IMR-90 (cell line): ENCODE measurements at regions not wholly inside any gene's neighbourhood (a gene's known extent, or its start where the extent isn't known, plus 50 kb on each side); places are given as distances from the start of the nearest gene placed in this dataset.

Experiments used
- ATAC-seq: fragments of 200-7000 bp; cut with Tn5 transposase; 2 replicates; pipeline ENCODE4 v1.9.1; 2020; ENCODE audit warnings: low read depth, mild to moderate bottlenecking, moderate library complexity
- BruUV-seq: library from RNA; stranded (reverse); fragments of 400-500 nt; replicated peaks from 2 replicates; lab custom pipeline; 2021; lab: Mats Ljungman, UMichigan
- CTCF ChIA-PET: fragments of 300-600 bp; formaldehyde crosslinking; extraction: SDS; loops from one replicate; lab custom pipeline; 2021; ENCODE audit warnings: antibody characterized with exemption; lab: Yijun Ruan, JAX
- POLR2A ChIA-PET: fragments of 300-600 bp; sonication (Branson Sonifier 250); formaldehyde crosslinking; loops from one replicate; lab custom pipeline; 2022; ENCODE audit warnings: antibody characterized with exemption; ENCODE audit not compliant: unreplicated experiment; lab: Charles Lee
- DNase-seq: peaks from one replicate; pipeline ENCODE4 v3.0.0; 2013
- H2AFZ ChIP-seq: replicated peaks from 2 replicates; pipeline ENCODE3; 2013; ENCODE audit warnings: low read length, mild to moderate bottlenecking; ENCODE audit not compliant: poor library complexity
- H2AK5ac ChIP-seq: 2 replicates; pipeline ENCODE4 v1.6.1; 2013; ENCODE audit warnings: low read depth, low read length, inconsistent platforms
- H2AK9ac ChIP-seq: replicated peaks from 2 replicates; pipeline ENCODE3; 2013; ENCODE audit warnings: mild to moderate bottlenecking, low read depth, low read length, moderate library complexity; ENCODE audit not compliant: poor library complexity
- H2BK120ac ChIP-seq: 2 replicates; pipeline ENCODE4 v1.6.1; 2013; ENCODE audit warnings: low read depth, low read length, inconsistent platforms
- H2BK15ac ChIP-seq: 3 replicates; pipeline ENCODE4 v1.6.1; 2013; ENCODE audit warnings: low read depth, low read length, inconsistent platforms
- H2BK20ac ChIP-seq: 2 replicates; pipeline ENCODE4 v1.6.1; 2013; ENCODE audit warnings: low read depth, mild to moderate bottlenecking, inconsistent platforms, low read length, moderate library complexity
- H2BK5ac ChIP-seq: 2 replicates; pipeline ENCODE4 v1.6.1; 2013; ENCODE audit warnings: mild to moderate bottlenecking, low read depth, low read length, inconsistent platforms; ENCODE audit not compliant: poor library complexity, severe bottlenecking
- H3K14ac ChIP-seq: replicated peaks from 2 replicates; pipeline ENCODE4 v1.6.1; 2013; ENCODE audit warnings: low read depth, low read length, inconsistent platforms
- H3K18ac ChIP-seq: 2 replicates; pipeline ENCODE4 v1.6.1; 2013; ENCODE audit warnings: low read depth, low read length, control low read depth
- H3K23ac ChIP-seq: 2 replicates; pipeline ENCODE4 v1.6.1; 2013; ENCODE audit warnings: low read depth, low read length, inconsistent platforms
- H3K27ac ChIP-seq: 2 replicates; pipeline ENCODE4 v1.5.1; 2013; ENCODE audit warnings: mild to moderate bottlenecking, control low read depth, low read length; ENCODE audit not compliant: insufficient read depth
- H3K27me3 ChIP-seq: 2 replicates; pipeline ENCODE4 v1.6.1; 2013; ENCODE audit warnings: low read length; ENCODE audit not compliant: control insufficient read depth, insufficient read depth
- H3K36me3 ChIP-seq: 2 replicates; pipeline ENCODE4 v1.6.1; 2013; ENCODE audit warnings: low read length, mixed read lengths; ENCODE audit not compliant: control insufficient read depth, insufficient read depth
- H3K4ac ChIP-seq: 2 replicates; pipeline ENCODE4 v1.6.1; 2013; ENCODE audit warnings: low read depth, low read length, inconsistent platforms
- H3K4me1 ChIP-seq: 2 replicates; pipeline ENCODE4 v1.6.1; 2013; ENCODE audit warnings: low read length, mixed read lengths; ENCODE audit not compliant: control insufficient read depth, insufficient read depth
- H3K4me2 ChIP-seq: 2 replicates; pipeline ENCODE4 v1.6.1; 2013; ENCODE audit warnings: low read depth, mild to moderate bottlenecking, control low read depth, low read length, moderate library complexity
- H3K4me3 ChIP-seq: 2 replicates; pipeline ENCODE4 v1.5.1; 2013; ENCODE audit warnings: low read depth, mild to moderate bottlenecking, control low read depth, low read length, moderate library complexity; ENCODE audit not compliant: insufficient read depth
- H3K56ac ChIP-seq: 2 replicates; pipeline ENCODE4 v1.6.1; 2013; ENCODE audit warnings: low read length, inconsistent platforms; ENCODE audit not compliant: insufficient read depth; ENCODE audit errors: extremely low read depth
- H3K79me1 ChIP-seq, 2 experiments: 2 replicates each; pipeline ENCODE4 v1.6.1; 2013; ENCODE audit warnings: low read length in 2 of 2, inconsistent platforms in 1 of 2, low read depth in 1 of 2
- H3K9ac ChIP-seq: 2 replicates; pipeline ENCODE4 v1.6.1; 2013; ENCODE audit warnings: low read depth, low read length, control low read depth
- H3K9me1 ChIP-seq: 2 replicates; pipeline ENCODE4 v1.6.1; 2013; ENCODE audit warnings: low read length, inconsistent platforms; ENCODE audit not compliant: insufficient read depth
- H3K9me3 ChIP-seq: 2 replicates; pipeline ENCODE4 v1.6.1; 2013; ENCODE audit warnings: low read length; ENCODE audit not compliant: control insufficient read depth, insufficient read depth
- H4K20me1 ChIP-seq: 2 replicates; pipeline ENCODE4 v1.6.1; 2013; ENCODE audit warnings: low read length, inconsistent platforms; ENCODE audit not compliant: insufficient read depth
- H4K5ac ChIP-seq: 2 replicates; pipeline ENCODE4 v1.6.1; 2013; ENCODE audit warnings: mild to moderate bottlenecking, low read depth, low read length, control low read depth
- H4K8ac ChIP-seq, 2 experiments: 2 replicates each; pipeline ENCODE4 v1.6.1; 2013; ENCODE audit warnings: low read depth in 2 of 2, low read length in 2 of 2, control low read depth in 1 of 2, inconsistent platforms in 1 of 2
- H4K91ac ChIP-seq: 2 replicates; pipeline ENCODE4 v1.6.1; 2013; ENCODE audit warnings: low read depth, low read length, inconsistent platforms; ENCODE audit not compliant: insufficient read depth
- BHLHE40 ChIP-seq: fragments of 150-350 bp; IDR thresholded peaks from 2 replicates; pipeline ENCODE4 v1.6.1; 2016; ENCODE audit warnings: mild to moderate bottlenecking, low read depth, low read length
- MXI1 ChIP-seq: IDR thresholded peaks from 2 replicates; pipeline ENCODE4 v1.6.1; 2012; ENCODE audit warnings: low read depth, mild to moderate bottlenecking, low read length, moderate library complexity, borderline replicate concordance
- WGBS, 2 experiments: methylation state at CpG; one replicate each; pipeline versions ENCODE4 v1.1.5 to v1.1.7; 2013; ENCODE audit warnings: missing lambda C conversion rate in 2 of 2; ENCODE audit not compliant: insufficient read length in 1 of 2; ENCODE audit errors: extremely low coverage in 2 of 2; 5-methylcytosine and 5-hydroxymethylcytosine counted together
- dilution Hi-C: fragments of 300-500 bp; cut with HindIII; formaldehyde crosslinking; loops from one replicate; pipeline ENCODE4 v1.14.3; 2018; ENCODE audit warnings: low sequenced_read_pairs; ENCODE audit not compliant: unreplicated experiment
- in situ Hi-C: fragments of 300-500 bp; cut with MboI; formaldehyde crosslinking; loops from 3 replicates; pipeline ENCODE4 v1.14.3; 2019; ENCODE audit warnings: low sequenced_read_pairs, inconsistent platforms, mixed read lengths
- intact Hi-C: fragments of 100-400 bp; cut with micrococcal nuclease; formaldehyde crosslinking; loops from 2 replicates; pipeline ENCODE4 v1.10.0; 2022
- TF ChIP-seq, protein P1 (sequence below): conservative IDR thresholded peaks from 2 replicates; pipeline ENCODE4 v1.5.1; 2012; ENCODE audit warnings: mild to moderate bottlenecking, low read depth, low read length, improper control_type of control experiment
- TF ChIP-seq, protein P2 (sequence below): fragments of 150-350 bp; IDR thresholded peaks from 2 replicates; pipeline ENCODE4 v1.6.1; 2016; ENCODE audit warnings: low read depth, mild to moderate bottlenecking, low read length, moderate library complexity, borderline replicate concordance

DNA sequence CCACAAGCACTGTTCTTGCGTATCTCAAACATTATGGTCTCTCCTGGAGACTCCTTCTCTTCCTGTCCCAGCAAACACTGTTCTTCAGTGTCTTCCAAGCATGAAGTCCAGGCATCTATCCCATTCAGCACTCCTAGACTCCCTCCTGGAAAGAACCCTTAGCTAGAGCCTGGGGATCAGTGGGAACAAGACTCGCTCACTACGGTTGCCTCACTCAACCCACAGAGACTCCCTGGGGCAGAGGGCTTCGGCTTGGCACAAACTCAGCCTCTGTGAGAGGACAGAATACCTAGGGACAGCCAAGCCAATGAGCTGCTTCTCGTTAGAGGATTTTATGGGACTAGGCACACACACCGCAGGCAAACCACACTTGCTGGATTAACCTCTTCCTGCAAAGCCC, 86.5 kb upstream of the IPO9 start:
- H3K18ac ChIP-seq = no peak overlapping the region
- no TSS peak for BruUV-seq
- H4K8ac ChIP-seq = no peak overlapping the region
- H2BK15ac ChIP-seq = no peak overlapping the region
- peaks cover 35% of the 10 kb centered on the region for H3K4me1 ChIP-seq
- H2AK9ac ChIP-seq = no peak overlapping the region
- no peak overlapping the region for H3K4me3 ChIP-seq
- peaks cover 43 to 96% of the 10 kb centered on the region in 2 experiments for H3K79me1 ChIP-seq
- ATAC-seq (no peak), DNase-seq (no peak)
- no peak overlapping the region for H2AK5ac ChIP-seq
- H3K9ac ChIP-seq = no peak overlapping the region
- in situ Hi-C loops = no loop called here
- H3K36me3 ChIP-seq = peaks cover 2% of the 10 kb centered on the region; the same call in 1 of the 2 replicates
- no peaks in the 10 kb centered on the region for H3K9me3 ChIP-seq
- CTCF ChIA-PET = no interaction called here
- dilution Hi-C loops = no loop called here
- H4K5ac ChIP-seq = no peak overlapping the region
- WGBS, 2 experiments = 100% methylated on average over 2 of the region's 6 CpGs; no CpG with 5 or more reads in 1 of the 2 experiments
- TF ChIP-seq, protein P1, sequence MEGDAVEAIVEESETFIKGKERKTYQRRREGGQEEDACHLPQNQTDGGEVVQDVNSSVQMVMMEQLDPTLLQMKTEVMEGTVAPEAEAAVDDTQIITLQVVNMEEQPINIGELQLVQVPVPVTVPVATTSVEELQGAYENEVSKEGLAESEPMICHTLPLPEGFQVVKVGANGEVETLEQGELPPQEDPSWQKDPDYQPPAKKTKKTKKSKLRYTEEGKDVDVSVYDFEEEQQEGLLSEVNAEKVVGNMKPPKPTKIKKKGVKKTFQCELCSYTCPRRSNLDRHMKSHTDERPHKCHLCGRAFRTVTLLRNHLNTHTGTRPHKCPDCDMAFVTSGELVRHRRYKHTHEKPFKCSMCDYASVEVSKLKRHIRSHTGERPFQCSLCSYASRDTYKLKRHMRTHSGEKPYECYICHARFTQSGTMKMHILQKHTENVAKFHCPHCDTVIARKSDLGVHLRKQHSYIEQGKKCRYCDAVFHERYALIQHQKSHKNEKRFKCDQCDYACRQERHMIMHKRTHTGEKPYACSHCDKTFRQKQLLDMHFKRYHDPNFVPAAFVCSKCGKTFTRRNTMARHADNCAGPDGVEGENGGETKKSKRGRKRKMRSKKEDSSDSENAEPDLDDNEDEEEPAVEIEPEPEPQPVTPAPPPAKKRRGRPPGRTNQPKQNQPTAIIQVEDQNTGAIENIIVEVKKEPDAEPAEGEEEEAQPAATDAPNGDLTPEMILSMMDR = no peak
- TF ChIP-seq BHLHE40 (no peak), MXI1 (no peak)
- TF ChIP-seq, protein P2, sequence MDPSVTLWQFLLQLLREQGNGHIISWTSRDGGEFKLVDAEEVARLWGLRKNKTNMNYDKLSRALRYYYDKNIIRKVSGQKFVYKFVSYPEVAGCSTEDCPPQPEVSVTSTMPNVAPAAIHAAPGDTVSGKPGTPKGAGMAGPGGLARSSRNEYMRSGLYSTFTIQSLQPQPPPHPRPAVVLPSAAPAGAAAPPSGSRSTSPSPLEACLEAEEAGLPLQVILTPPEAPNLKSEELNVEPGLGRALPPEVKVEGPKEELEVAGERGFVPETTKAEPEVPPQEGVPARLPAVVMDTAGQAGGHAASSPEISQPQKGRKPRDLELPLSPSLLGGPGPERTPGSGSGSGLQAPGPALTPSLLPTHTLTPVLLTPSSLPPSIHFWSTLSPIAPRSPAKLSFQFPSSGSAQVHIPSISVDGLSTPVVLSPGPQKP = no peak
- no peak overlapping the region for H2BK20ac ChIP-seq
- H3K4ac ChIP-seq = no peak overlapping the region
- no peak overlapping the region for H2BK5ac ChIP-seq
- no peak overlapping the region for H3K23ac ChIP-seq
- H3K27me3 ChIP-seq = no peaks in the 10 kb centered on the region
- H3K56ac ChIP-seq = no peak overlapping the region
- no peak overlapping the region for H2AFZ ChIP-seq
- H4K20me1 ChIP-seq = peaks cover 87% of the 10 kb centered on the region
- no peak overlapping the region for H3K27ac ChIP-seq
- H3K4me2 ChIP-seq = no peak overlapping the region
- H2BK120ac ChIP-seq = no peak overlapping the region
- H3K9me1 ChIP-seq = peaks cover 31% of the 10 kb centered on the region
- intact Hi-C loops = no loop called here
- H3K14ac ChIP-seq = no peak overlapping the region
- POLR2A ChIA-PET = no interaction called here
- H4K91ac ChIP-seq = no peak overlapping the region
